HG02852 (cell line): ENCODE measurements at regions not wholly inside any gene's neighbourhood (a gene's known extent, or its start where the extent isn't known, plus 50 kb on each side); places are given as distances from the start of the nearest gene placed in this dataset.

Experiments used
- ATAC-seq: cut with Tn5 transposase; IDR thresholded peaks from one replicate; pipeline ENCODE4 v1.9.1; 2021; ENCODE audit warnings: mild to moderate bottlenecking, moderate library complexity; ENCODE audit not compliant: unreplicated experiment

DNA sequence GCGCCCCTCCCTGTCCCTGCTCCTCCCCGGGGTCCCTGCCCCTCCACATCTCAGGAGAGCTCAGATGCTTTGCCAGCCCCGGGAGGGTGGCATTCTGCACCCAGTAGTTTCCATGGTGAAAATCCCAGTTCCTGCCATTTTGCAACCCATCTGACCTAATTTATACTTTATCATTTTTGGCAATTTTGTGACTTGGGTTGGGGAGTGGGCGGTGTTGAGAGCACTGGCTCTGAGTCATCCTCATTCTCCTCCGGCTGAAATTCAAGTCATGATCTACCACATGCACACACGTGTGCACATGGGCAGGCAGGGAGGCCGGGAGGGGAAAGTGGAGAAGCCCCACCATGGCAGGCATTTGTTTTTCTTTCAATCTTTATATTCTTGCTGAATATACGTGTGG, 208.6 kb downstream of the URI1 start:
- ATAC-seq = no peak

DNA sequence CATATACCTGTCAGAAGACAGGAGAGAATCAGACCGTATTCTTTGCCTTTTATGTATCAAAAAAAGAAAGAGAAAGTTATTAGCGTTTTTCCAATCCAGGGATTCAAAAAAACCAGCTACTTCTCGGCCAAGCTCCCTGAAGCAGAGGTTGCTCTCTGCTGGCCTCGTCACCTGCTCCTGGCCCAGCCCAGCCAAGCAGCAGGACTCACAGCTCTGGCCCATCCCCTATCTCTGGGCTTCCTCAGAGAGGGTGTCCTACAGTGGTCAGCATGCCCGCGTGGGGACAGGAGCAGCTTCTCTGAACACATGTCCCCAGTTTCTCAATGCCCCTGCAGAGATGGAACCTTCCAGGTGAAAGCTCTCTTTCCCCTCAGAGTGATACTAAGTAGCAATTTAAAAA, 209.0 kb downstream of the URI1 start:
- ATAC-seq = no peak

GRCh38 chr19:30152510-30153291, 210.7 kb downstream of the URI1 start:
- no peak for ATAC-seq

GRCh38 chr19:30153326-30154210, 211.5 kb downstream of the URI1 start:
- ATAC-seq = peak; percentile 92

- ATAC-seq = no peak
These were observed 212.4 kb downstream of the URI1 start for GRCh38 chr19:30154410-30154809.

- no peak for ATAC-seq
These were observed 213.6 kb downstream of the URI1 start for GRCh38 chr19:30155381-30156200.

GRCh38 chr19:30156646-30157045, 214.6 kb downstream of the URI1 start:
- ATAC-seq = no peak

- no peak for ATAC-seq
These were observed 213.9 kb upstream of the ZNF536 start for GRCh38 chr19:30158067-30158892.

GRCh38 chr19:30158893-30159245, 213.3 kb upstream of the ZNF536 start:
- no peak for ATAC-seq

GRCh38 chr19:30159636-30160035, 212.5 kb upstream of the ZNF536 start:
- no peak for ATAC-seq

DNA sequence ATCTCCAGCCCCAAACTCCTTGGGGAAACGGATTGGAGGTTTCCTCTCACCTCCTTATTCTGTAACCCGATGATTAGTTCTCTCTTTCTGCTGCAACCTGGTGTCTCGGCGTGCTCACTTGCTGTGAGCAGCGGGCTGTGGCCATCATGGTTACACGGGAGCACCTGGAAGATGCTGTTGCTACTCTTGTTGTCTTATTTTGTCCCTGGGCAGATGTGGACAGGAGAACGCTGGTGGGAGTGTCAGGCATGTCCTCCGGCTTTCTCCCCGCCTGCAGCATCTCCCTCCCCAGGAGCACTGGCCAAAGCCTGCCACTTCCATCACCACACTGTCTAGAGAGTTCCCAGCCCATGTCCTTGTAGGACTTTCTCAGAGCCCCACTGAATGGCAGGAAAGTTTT, 211.8 kb upstream of the ZNF536 start:
- ATAC-seq = no peak

DNA sequence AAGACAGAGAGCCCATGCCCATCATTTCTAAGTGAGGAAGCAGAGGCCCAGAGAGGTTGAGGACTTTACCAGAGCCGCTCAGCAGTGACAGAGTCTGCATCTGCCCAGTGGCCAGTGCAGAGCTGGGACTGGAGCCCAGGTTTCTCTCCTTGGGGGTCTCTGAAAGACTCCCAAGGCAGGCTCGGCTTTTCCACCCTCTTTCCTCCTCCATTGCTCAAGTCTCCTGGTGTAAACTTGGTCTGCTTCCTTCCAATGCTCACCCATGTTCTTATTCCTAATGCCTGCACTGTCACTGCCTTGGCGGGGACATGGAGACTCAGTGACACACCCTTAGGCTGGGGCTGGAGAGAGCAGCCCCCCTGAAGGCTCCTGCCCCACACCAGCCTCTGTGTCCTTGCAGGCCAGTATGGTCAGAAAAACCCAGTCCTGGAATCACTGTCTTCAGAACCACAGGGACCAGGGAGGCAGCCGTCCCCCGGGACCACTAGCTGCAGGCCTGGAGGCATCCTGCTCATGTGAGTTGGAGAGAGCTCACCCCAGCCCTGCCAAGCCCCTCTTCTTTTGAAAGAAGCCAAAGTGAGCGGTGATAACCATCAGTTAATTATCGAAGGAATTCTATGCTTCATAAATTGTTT, 211.0 kb upstream of the ZNF536 start:
- ATAC-seq = no peak

- no peak for ATAC-seq
These were observed 210.4 kb upstream of the ZNF536 start for GRCh38 chr19:30161770-30162169.

DNA sequence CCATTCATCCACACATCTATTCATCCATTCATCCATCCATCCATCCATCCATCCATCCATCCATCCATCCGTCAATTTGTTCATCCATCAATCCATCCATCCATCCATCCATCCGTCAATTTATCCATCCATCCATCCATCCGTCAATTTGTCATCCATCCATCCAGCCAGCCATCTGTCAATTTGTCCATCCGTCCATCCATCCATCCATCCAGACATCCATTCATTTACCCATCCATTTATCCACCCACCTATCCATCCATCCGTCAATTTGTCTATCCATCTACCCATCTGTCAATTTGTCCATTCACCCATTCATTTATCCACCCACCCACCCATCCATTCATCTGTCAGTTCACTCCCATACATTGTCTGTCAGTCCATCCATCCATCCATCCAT, 209.5 kb upstream of the ZNF536 start:
- no peak for ATAC-seq

DNA sequence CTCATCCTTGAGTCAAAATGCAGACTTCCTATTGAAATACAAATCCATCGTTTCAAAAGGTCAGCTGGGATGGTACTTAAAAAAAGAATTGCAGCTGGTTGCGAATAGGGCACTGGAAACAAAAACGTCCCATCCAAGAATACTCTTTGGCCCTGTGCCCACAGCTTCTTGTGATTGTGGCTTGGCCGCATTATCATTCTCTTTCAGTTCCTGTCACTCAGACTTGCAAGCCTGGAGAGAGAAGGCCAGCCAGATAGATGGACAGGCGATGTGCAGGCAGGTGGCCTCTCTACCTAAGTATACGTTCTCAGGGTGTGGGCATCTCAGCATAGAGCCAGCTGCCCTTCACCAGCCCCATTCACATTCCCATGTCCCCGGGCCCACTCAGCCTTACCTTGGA, 208.5 kb upstream of the ZNF536 start:
- no peak for ATAC-seq

DNA sequence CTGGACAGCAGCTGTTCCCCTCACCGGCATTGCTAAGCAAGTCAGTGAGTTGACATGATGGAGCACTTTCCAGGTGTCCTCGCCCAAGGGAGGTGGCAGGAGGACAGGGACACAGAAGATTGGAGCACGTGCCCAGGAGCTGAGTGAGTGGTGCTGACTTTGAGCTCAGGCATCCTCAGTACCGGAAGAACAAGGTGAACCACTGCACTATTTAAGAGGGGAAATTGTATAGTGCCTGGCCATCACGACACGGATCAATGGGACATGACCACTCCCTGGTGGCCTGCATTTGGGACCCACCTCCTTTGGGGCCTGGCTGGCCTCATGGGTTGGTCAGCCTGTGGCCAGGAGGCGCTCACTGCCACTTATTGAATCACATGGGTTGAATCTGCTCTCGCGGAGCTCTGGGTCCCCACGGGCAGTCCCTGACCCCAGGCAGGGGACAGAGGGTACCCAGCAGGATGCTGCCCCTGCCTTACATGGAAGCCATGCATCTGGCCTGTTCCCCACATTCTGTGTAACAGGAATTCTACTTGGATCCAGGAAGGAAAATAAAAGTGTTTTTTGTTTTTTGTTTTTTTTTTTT, 206.9 kb upstream of the ZNF536 start:
- ATAC-seq = no peak

GRCh38 chr19:30167206-30167868, 204.8 kb upstream of the ZNF536 start:
- ATAC-seq = no peak

DNA sequence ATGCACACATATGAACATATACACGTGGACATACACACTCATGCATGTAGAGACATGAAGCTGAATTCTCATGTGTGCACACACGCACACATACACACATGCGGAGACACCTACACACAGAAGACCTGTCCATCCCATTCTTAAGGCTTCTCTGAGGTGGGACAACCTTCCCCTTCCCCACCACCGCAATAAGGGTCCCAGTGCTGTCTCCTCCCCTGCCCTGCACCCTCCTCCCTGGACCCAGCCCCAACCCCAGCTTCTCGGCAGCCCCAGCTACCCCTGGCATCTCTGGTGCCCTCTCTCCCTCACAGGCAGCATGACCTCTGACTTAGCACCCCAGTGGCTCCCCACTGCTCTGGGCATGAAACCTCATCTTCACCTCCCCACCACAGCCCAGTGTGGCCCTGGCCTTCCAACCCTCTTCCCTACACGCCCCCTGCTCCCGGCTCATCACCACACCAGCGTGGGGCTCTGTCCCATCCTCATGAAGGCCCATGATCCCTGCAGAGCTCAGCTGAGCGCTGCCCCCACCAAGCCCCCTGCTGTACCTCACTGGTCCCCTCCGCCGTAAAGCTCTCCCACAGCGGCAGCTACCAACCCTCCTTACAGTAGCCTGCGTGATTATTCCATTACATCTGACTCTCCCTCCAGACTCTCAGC, 204.1 kb upstream of the ZNF536 start:
- ATAC-seq = no peak

GRCh38 chr19:30168760-30169159, 203.4 kb upstream of the ZNF536 start:
- ATAC-seq = no peak
